Activated CD8-positive, alpha-beta T cell treated with anti-CD3 and anti-CD28 coated beads for 36 hours (primary cell): ENCODE measurements at regions not wholly inside any gene's neighbourhood (a gene's known extent, or its start where the extent isn't known, plus 50 kb on each side); places are given as distances from the start of the nearest gene placed in this dataset.

Experiments
- ATAC-seq: fragments of 200-7000 bp; cut with Tn5 transposase; one replicate; pipeline ENCODE4 v1.10.0; 2021; ENCODE audit warnings: mild to moderate bottlenecking, moderate library complexity
- CTCF ChIA-PET: fragments of 350-600 bp; sonication (Branson Sonifier 250); formaldehyde crosslinking; loops from one replicate; lab custom pipeline; 2021; ENCODE audit warnings: antibody characterized with exemption; lab: Charles Lee
- POLR2A ChIA-PET: fragments of 350-600 bp; sonication (Branson Sonifier 250); formaldehyde crosslinking; loops from one replicate; lab custom pipeline; 2021; ENCODE audit warnings: antibody characterized with exemption; lab: Charles Lee
- DNase-seq: peaks from one replicate; pipeline ENCODE4 v3.0.0-alpha.2; 2020
- H3K27ac Mint-ChIP-seq: one replicate; pipeline ENCODE4 v1.8.0; 2021; ENCODE audit warnings: mild to moderate bottlenecking, mixed read lengths
- H3K27me3 Mint-ChIP-seq: one replicate; pipeline ENCODE4 v1.8.0; 2021; ENCODE audit warnings: mixed read lengths
- H3K36me3 Mint-ChIP-seq: one replicate; pipeline ENCODE4 v1.8.0; 2021; ENCODE audit warnings: low read depth, mixed read lengths
- H3K4me1 Mint-ChIP-seq: one replicate; pipeline ENCODE4 v1.8.0; 2021; ENCODE audit warnings: low read depth, mixed read lengths
- H3K4me3 Mint-ChIP-seq: one replicate; pipeline ENCODE4 v1.8.0; 2021; ENCODE audit warnings: mild to moderate bottlenecking, moderate library complexity, mixed read lengths
- H3K9me3 Mint-ChIP-seq: one replicate; pipeline ENCODE4 v1.8.0; 2021; ENCODE audit warnings: mixed read lengths
- CTCF ChIP-seq: fragments of 200-600 bp; IDR thresholded peaks from one replicate; pipeline ENCODE4 v1.8.0; 2022; ENCODE audit warnings: antibody characterized with exemption, mild to moderate bottlenecking
- intact Hi-C: fragments of 100-400 bp; cut with micrococcal nuclease; formaldehyde crosslinking; loops from one replicate; pipeline ENCODE4 v1.10.0; 2022

GRCh38 chr1:115456441-115456961, 118.5 kb upstream of the NGF start:
- H3K27me3 Mint-ChIP-seq, result no peaks in the 10 kb centered on the region
- TF ChIP-seq CTCF, result no peak
- H3K36me3 Mint-ChIP-seq, result no peaks in the 10 kb centered on the region
- H3K9me3 Mint-ChIP-seq, result no peaks in the 10 kb centered on the region
- POLR2A ChIA-PET, result interaction anchor here (1.2 kb wide), 1 partner anchor 10 kb away, joined by 6 read pairs; no protein-coding TSS in a partner anchor
- H3K4me3 Mint-ChIP-seq, result no peak overlapping the region
- DNase-seq, result no peak
- CTCF ChIA-PET, result interaction anchor here (0.8 kb wide), 1 partner anchor 13 kb away, joined by 4 read pairs; no protein-coding TSS in a partner anchor
- H3K4me1 Mint-ChIP-seq, result no peaks in the 10 kb centered on the region
- H3K27ac Mint-ChIP-seq, result no peak overlapping the region
- intact Hi-C loops, result no loop called here
- ATAC-seq, result no peak

- Mint-ChIP-seq H3K9me3 (no peaks in the 10 kb centered on the region), H3K4me3 (no peak overlapping the region), H3K27ac (no peak overlapping the region), H3K4me1 (no peaks in the 10 kb centered on the region), H3K27me3 (no peaks in the 10 kb centered on the region), H3K36me3 (no peaks in the 10 kb centered on the region)
- ChIA-PET CTCF (interaction anchor here (1.2 kb wide), 1 partner anchor 14 kb away, joined by 3 read pairs; no protein-coding TSS in a partner anchor), POLR2A (no interaction called here)
- no peak for ATAC-seq
- intact Hi-C loops, result no loop called here
- no peak for DNase-seq
- TF ChIP-seq CTCF, result no peak
Measured at GRCh38 chr1:115454837-115455511, 116.9 kb upstream of the NGF start.

- Mint-ChIP-seq H3K9me3 (no peaks in the 10 kb centered on the region), H3K4me3 (no peak overlapping the region), H3K27me3 (no peaks in the 10 kb centered on the region), H3K27ac (no peak overlapping the region), H3K4me1 (no peaks in the 10 kb centered on the region), H3K36me3 (no peaks in the 10 kb centered on the region)
- no peak for DNase-seq
- POLR2A ChIA-PET, result no interaction called here
- CTCF ChIA-PET, result no interaction called here
- ATAC-seq, result no peak
- no peak for TF ChIP-seq CTCF
- intact Hi-C loops, result no loop called here
Measured at GRCh38 chr1:115453666-115454065, 115.6 kb upstream of the NGF start.

- Mint-ChIP-seq H3K27me3 (no peaks in the 10 kb centered on the region), H3K9me3 (no peaks in the 10 kb centered on the region), H3K27ac (no peak overlapping the region), H3K4me3 (no peak overlapping the region), H3K4me1 (no peaks in the 10 kb centered on the region), H3K36me3 (no peaks in the 10 kb centered on the region)
- ChIA-PET POLR2A (no interaction called here), CTCF (interaction anchor here (1.4 kb wide), 1 partner anchor 177 kb away, joined by 3 read pairs; no protein-coding TSS in a partner anchor)
- no peak for ATAC-seq
- intact Hi-C loops, result no loop called here
- DNase-seq, result no peak
- no peak for TF ChIP-seq CTCF
Measured at GRCh38 chr1:115452600-115453329, 114.7 kb upstream of the NGF start.
